Astrocyte (in vitro differentiated cells and primary cell): ENCODE measurements at regions not wholly inside any gene's neighbourhood (a gene's known extent, or its start where the extent isn't known, plus 50 kb on each side); places are given as distances from the start of the nearest gene placed in this dataset.

Experiments
- DNase-seq: peaks from one replicate; pipeline ENCODE4 v3.0.0-alpha.2; 2010; ENCODE audit warnings: low read depth
- FAIRE-seq: peaks from 2 replicates; lab custom pipeline; 2011; peaks lifted over from hg19 to GRCh38; lab: Jason Lieb, UNC
- H2AFZ ChIP-seq: 2 replicates; pipeline ENCODE4 v1.6.0; 2012; ENCODE audit warnings: low read depth, low read length, inconsistent platforms
- H3K27ac ChIP-seq: 2 replicates; pipeline ENCODE4 v1.5.1; 2011; ENCODE audit warnings: low read depth, low read length, inconsistent platforms
- H3K27me3 ChIP-seq: 2 replicates; pipeline ENCODE4 v1.6.0; 2011; ENCODE audit warnings: low read length, inconsistent platforms; ENCODE audit not compliant: insufficient read depth
- H3K36me3 ChIP-seq: 2 replicates; pipeline ENCODE4 v1.5.1; 2011; ENCODE audit warnings: low read length, inconsistent platforms; ENCODE audit not compliant: insufficient read depth
- H3K4me1 ChIP-seq: 2 replicates; pipeline ENCODE4 v1.5.1; 2011; ENCODE audit warnings: low read length, inconsistent platforms; ENCODE audit not compliant: insufficient read depth
- H3K4me2 ChIP-seq: 2 replicates; pipeline ENCODE4 v1.6.0; 2012; ENCODE audit warnings: low read length, inconsistent platforms
- H3K4me3 ChIP-seq: 2 replicates; pipeline ENCODE4 v1.5.1; 2011; ENCODE audit warnings: low read depth, mild to moderate bottlenecking, low read length, inconsistent platforms; ENCODE audit not compliant: insufficient read depth
- H3K79me2 ChIP-seq: 2 replicates; pipeline ENCODE4 v1.6.0; 2012; ENCODE audit warnings: mild to moderate bottlenecking, low read length, inconsistent platforms; ENCODE audit not compliant: insufficient read depth
- H3K9ac ChIP-seq: 2 replicates; pipeline ENCODE4 v1.6.0; 2012; ENCODE audit warnings: mild to moderate bottlenecking, low read length, inconsistent platforms
- H3K9me3 ChIP-seq: 2 replicates; pipeline ENCODE4 v1.5.1; 2012; ENCODE audit warnings: low read depth, mild to moderate bottlenecking, low read length, inconsistent platforms; ENCODE audit not compliant: insufficient read depth
- H4K20me1 ChIP-seq: 2 replicates; pipeline ENCODE4 v1.6.0; 2012; ENCODE audit warnings: low read length, inconsistent platforms; ENCODE audit not compliant: insufficient read depth
- H3K27ac Mint-ChIP-seq: one replicate; pipeline ENCODE4 v1.8.0; 2021; ENCODE audit warnings: mild to moderate bottlenecking, mixed read lengths; ENCODE audit not compliant: unreplicated experiment
- H3K27me3 Mint-ChIP-seq: one replicate; pipeline ENCODE4 v1.8.0; 2021; ENCODE audit warnings: low read depth, mixed read lengths; ENCODE audit not compliant: unreplicated experiment
- H3K36me3 Mint-ChIP-seq: one replicate; pipeline ENCODE4 v1.8.0; 2021; ENCODE audit warnings: low read depth, mixed read lengths; ENCODE audit not compliant: unreplicated experiment
- H3K4me1 Mint-ChIP-seq: one replicate; pipeline ENCODE4 v1.8.0; 2021; ENCODE audit warnings: low read depth, mixed read lengths; ENCODE audit not compliant: unreplicated experiment
- H3K4me3 Mint-ChIP-seq: one replicate; pipeline ENCODE4 v1.8.0; 2021; ENCODE audit warnings: mild to moderate bottlenecking, moderate library complexity, mixed read lengths; ENCODE audit not compliant: unreplicated experiment
- H3K9me3 Mint-ChIP-seq: one replicate; pipeline ENCODE4 v1.8.0; 2021; ENCODE audit warnings: mild to moderate bottlenecking, mixed read lengths; ENCODE audit not compliant: unreplicated experiment
- CTCF ChIP-seq: IDR thresholded peaks from 2 replicates; pipeline ENCODE4 v1.5.1; 2011; ENCODE audit warnings: low read depth, mild to moderate bottlenecking, inconsistent platforms, low read length, moderate library complexity; ENCODE audit not compliant: insufficient read depth
- EZH2 ChIP-seq: IDR thresholded peaks from 2 replicates; pipeline ENCODE4 v1.6.1; 2012; ENCODE audit warnings: mild to moderate bottlenecking, low read length, inconsistent platforms; ENCODE audit not compliant: insufficient read depth

GRCh38 chr2:177147093-177147694, 65.4 kb upstream of the HNRNPA3 start:
- peaks cover 2% of the 10 kb centered on the region for H3K4me1 Mint-ChIP-seq
- no peaks in the 10 kb centered on the region for H3K36me3 Mint-ChIP-seq
- no peaks in the 10 kb centered on the region for H3K9me3 ChIP-seq
- no peak overlapping the region for H3K27ac Mint-ChIP-seq
- no peak overlapping the region for H3K4me3 ChIP-seq
- FAIRE-seq (no peak), DNase-seq (peak; percentile 41)
- peaks cover 33% of the 10 kb centered on the region for H3K27me3 ChIP-seq
- no peak overlapping the region for H3K4me3 Mint-ChIP-seq
- no peak overlapping the region for H3K9ac ChIP-seq
- H2AFZ ChIP-seq = no peak overlapping the region
- H4K20me1 ChIP-seq = no peaks in the 10 kb centered on the region
- H3K27me3 Mint-ChIP-seq = peaks cover 9% of the 10 kb centered on the region
- TF ChIP-seq EZH2 (no peak), CTCF (peak; percentile 60)
- H3K4me1 ChIP-seq = peaks cover 6% of the 10 kb centered on the region
- H3K27ac ChIP-seq = no peak overlapping the region
- no peak overlapping the region for H3K4me2 ChIP-seq
- no peaks in the 10 kb centered on the region for H3K36me3 ChIP-seq
- no peaks in the 10 kb centered on the region for H3K9me3 Mint-ChIP-seq
- H3K79me2 ChIP-seq = no peaks in the 10 kb centered on the region

- H3K27ac Mint-ChIP-seq = no peak overlapping the region
- Histone ChIP-seq H3K27ac (no peak overlapping the region), H3K4me3 (peak overlapping the region; percentile 65), H3K4me2 (peak overlapping the region; percentile 94), H3K9me3 (no peaks in the 10 kb centered on the region), H3K9ac (no peak overlapping the region), H3K27me3 (peaks cover 34% of the 10 kb centered on the region), H3K4me1 (peaks cover 6% of the 10 kb centered on the region), H3K79me2 (no peaks in the 10 kb centered on the region), H2AFZ (no peak overlapping the region), H4K20me1 (no peaks in the 10 kb centered on the region), H3K36me3 (no peaks in the 10 kb centered on the region)
- DNase-seq = no peak
- peaks cover 2% of the 10 kb centered on the region for H3K4me1 Mint-ChIP-seq
- no peaks in the 10 kb centered on the region for H3K36me3 Mint-ChIP-seq
- TF ChIP-seq CTCF = no peak
- TF ChIP-seq EZH2 = no peak
- peaks cover 9% of the 10 kb centered on the region for H3K27me3 Mint-ChIP-seq
- H3K9me3 Mint-ChIP-seq = no peaks in the 10 kb centered on the region
- peak overlapping the region; percentile 82 for H3K4me3 Mint-ChIP-seq
- no peak for FAIRE-seq
These were observed 64.7 kb upstream of the HNRNPA3 start for GRCh38 chr2:177147834-177148445.
